Esophagus squamous epithelium (tissue), 5 donors: ENCODE measurements at regions not wholly inside any gene's neighbourhood (a gene's known extent, or its start where the extent isn't known, plus 50 kb on each side); places are given as distances from the start of the nearest gene placed in this dataset.
A peak's percentile ranks its signal among the peaks of the same experiment; 100 is the strongest.

ENCODE experiments used
- DNase-seq: peaks from one replicate; lab custom pipeline; 2025; lab: John Stamatoyannopoulos, UW
- H3K27ac ChIP-seq, 4 donors: fragments of 200-600 bp; sonication (generic); one replicate each; pipeline ENCODE4 v1.5.1; 2016 to 2019; ENCODE audit warnings: mild to moderate bottlenecking in 1 of 4
- H3K27me3 ChIP-seq, 4 donors: fragments of 200-600 bp; sonication (generic); 1 replicate in 3 of 4; 2 replicates in 1 of 4; pipeline versions ENCODE4 v1.5.1 to v1.6.0; 2017 to 2021; ENCODE audit warnings: antibody characterized with exemption in 1 of 4
- H3K36me3 ChIP-seq, 3 donors: fragments of 200-600 bp; sonication (generic); one replicate each; pipeline ENCODE4 v1.5.1; 2016 to 2019
- H3K4me1 ChIP-seq, 3 donors: fragments of 200-600 bp; sonication (generic); one replicate each; pipeline ENCODE4 v1.5.1; 2017 to 2019
- H3K4me3 ChIP-seq, 4 donors: fragments of 200-600 bp; sonication (generic); 1 replicate in 3 of 4; 2 replicates in 1 of 4; pipeline ENCODE4 v1.5.1; 2016 to 2019; ENCODE audit warnings: mild to moderate bottlenecking in 2 of 4, moderate library complexity in 1 of 4
- H3K9me3 ChIP-seq, 3 donors: fragments of 200-600 bp; sonication (generic); one replicate each; pipeline ENCODE4 v1.5.1; 2016 to 2019
- CTCF ChIP-seq, 6 experiments: fragments of 450-650 bp in 4 of 6; fragments of 200-600 bp in 2 of 6; sonication (generic) in 2 of 6; IDR thresholded peaks; one replicate each; pipeline ENCODE4 v1.5.1; 2016 to 2019; ENCODE audit warnings: antibody characterized with exemption in 6 of 6, mild to moderate bottlenecking in 4 of 6, moderate library complexity in 4 of 6
- POLR2A ChIP-seq, 4 donors: fragments of 450-650 bp; IDR thresholded peaks; one replicate each; pipeline ENCODE4 v1.6.1; 2017; ENCODE audit warnings: antibody characterized with exemption in 4 of 4, mild to moderate bottlenecking in 4 of 4, moderate library complexity in 3 of 4
- WGBS, 2 donors: methylation state at CpG; one replicate each; pipeline ENCODE4 v1.1.5; 2018; 5-methylcytosine and 5-hydroxymethylcytosine counted together
- intact Hi-C: fragments of 100-400 bp; cut with DNase I; formaldehyde crosslinking; loops from one replicate; pipeline ENCODE4 v1.15.0; 2022
- donor health status: DM: yes; HTN: yes; CAD: no.

GRCh38 chr3:189490749-189491148 lies 140.4 kb upstream of the TP63 start:
- Histone ChIP-seq H3K9me3 (no peaks in the 10 kb centered on the region), H3K36me3 (no peaks in the 10 kb centered on the region), H3K4me3 (no peak overlapping the region), H3K27me3 (no peaks in the 10 kb centered on the region), H3K4me1 (peaks cover 0 to 23% (median 10%) of the 10 kb centered on the region in 3 donors), H3K27ac (peak overlapping the region; percentile 68 to 81 (median 74))
- intact Hi-C loops: no loop called here
- no peak for TF ChIP-seq CTCF (IDR thresholded peaks at IDR 0.05)
- no peak for TF ChIP-seq POLR2A (IDR thresholded peaks at IDR 0.05)
- no peak for DNase-seq
- 16 to 41% methylated on average over 3 of the region's 3 CpGs for WGBS, 2 donors

- no peaks in the 10 kb centered on the region for H3K27me3 ChIP-seq
- H3K9me3 ChIP-seq: no peaks in the 10 kb centered on the region
- 79 to 85% methylated on average over 4 of the region's 4 CpGs for WGBS, 2 donors
- intact Hi-C loops: no loop called here
- DNase-seq: no peak
- H3K4me1 ChIP-seq: peaks cover 0 to 23% (median 10%) of the 10 kb centered on the region in 3 donors
- H3K27ac ChIP-seq: peak overlapping the region; percentile 68 to 81 (median 74)
- H3K36me3 ChIP-seq: no peaks in the 10 kb centered on the region
- no peak overlapping the region for H3K4me3 ChIP-seq
- TF ChIP-seq CTCF (IDR thresholded peaks at IDR 0.05) (no peak), POLR2A (IDR thresholded peaks at IDR 0.05) (no peak)
These were observed 139.4 kb upstream of the TP63 start for GRCh38 chr3:189491831-189492230.

- TF ChIP-seq POLR2A (IDR thresholded peaks at IDR 0.05) (no peak), CTCF (IDR thresholded peaks at IDR 0.05) (no peak)
These were observed 137.9 kb upstream of the TP63 start for GRCh38 chr3:189493271-189493670.

GRCh38 chr3:189494632-189495031 lies 136.6 kb upstream of the TP63 start:
- intact Hi-C loops: no loop called here
- no peak for TF ChIP-seq POLR2A (IDR thresholded peaks at IDR 0.05)
- TF ChIP-seq CTCF (IDR thresholded peaks at IDR 0.05): no peak
- H3K27me3 ChIP-seq: no peaks in the 10 kb centered on the region
- H3K27ac ChIP-seq: no peak overlapping the region
- no peak for DNase-seq
- no peak overlapping the region for H3K4me3 ChIP-seq
- H3K4me1 ChIP-seq: peaks cover 0 to 23% (median 10%) of the 10 kb centered on the region in 3 donors
- no peaks in the 10 kb centered on the region for H3K36me3 ChIP-seq
- WGBS, 2 donors: 62 to 67% methylated on average over 1 of the region's 1 CpG
- H3K9me3 ChIP-seq: no peaks in the 10 kb centered on the region

More at GRCh38 chr3:189493271-189493670, 137.9 kb upstream of the TP63 start:
- no peaks in the 10 kb centered on the region for H3K27me3 ChIP-seq
- no peaks in the 10 kb centered on the region for H3K36me3 ChIP-seq
- H3K9me3 ChIP-seq: no peaks in the 10 kb centered on the region
- no peak for DNase-seq
- no peak overlapping the region for H3K27ac ChIP-seq
- peaks cover 0 to 23% (median 10%) of the 10 kb centered on the region in 3 donors for H3K4me1 ChIP-seq
- no peak overlapping the region for H3K4me3 ChIP-seq
- WGBS, 2 donors: 77 to 79% methylated on average over 3 of the region's 3 CpGs
- intact Hi-C loops: no loop called here

- Histone ChIP-seq H3K36me3 (no peaks in the 10 kb centered on the region), H3K27me3 (no peaks in the 10 kb centered on the region), H3K4me1 (peaks cover 0 to 3% (median 0%) of the 10 kb centered on the region in 3 donors), H3K9me3 (no peaks in the 10 kb centered on the region), H3K27ac (no peak overlapping the region), H3K4me3 (no peak overlapping the region)
- intact Hi-C loops: no loop called here
- DNase-seq: no peak
- 82 to 83% methylated on average over 6 of the region's 6 CpGs for WGBS, 2 donors
- no peak for TF ChIP-seq POLR2A (IDR thresholded peaks at IDR 0.05)
- TF ChIP-seq CTCF (IDR thresholded peaks at IDR 0.05): no peak
These were observed 134.6 kb upstream of the TP63 start for GRCh38 chr3:189496375-189497138.
